ENCODE measurements at regions not wholly inside any gene's neighbourhood (a gene's known extent, or its start where the extent isn't known, plus 50 kb on each side); places are given as distances from the start of the nearest gene placed in this dataset.

- no peaks in the 10 kb centered on the region for H3K9me3 Mint-ChIP-seq (ENCODE audit: insufficient read depth)
- Histone ChIP-seq H3K4me1 (ENCODE audit: control insufficient read depth in 2 of 2, insufficient read depth in 2 of 2, low read length in 2 of 2) (no peaks in the 10 kb centered on the region), H3K9ac (ENCODE audit: low read length) (no peak overlapping the region), H3K9me3 (ENCODE audit: control extremely low read depth in 1 of 3, control insufficient read depth in 2 of 3, insufficient read depth in 1 of 3, low read length in 2 of 3) (no peaks in the 10 kb centered on the region), H4K20me1 (ENCODE audit: control insufficient read depth, insufficient read depth, low read length, poor library complexity, severe bottlenecking) (no peaks in the 10 kb centered on the region), H3K27ac (ENCODE audit: low read length in 2 of 2) (no peak overlapping the region), H3K4me3 (ENCODE audit: control extremely low read depth in 1 of 5, extremely low read depth in 1 of 5, insufficient read depth in 1 of 5, low read depth in 2 of 5, low read length in 4 of 5) (no peak overlapping the region), H3K4me2 (replicated peaks; ENCODE audit: low read depth, low read length, poor library complexity, severe bottlenecking) (no peak overlapping the region), H2AFZ (ENCODE audit: insufficient read depth, low read depth, low read length, poor library complexity, severe bottlenecking) (no peak overlapping the region), H3K27me3 (replicated peaks in 1 of 4; ENCODE audit: control extremely low read depth in 1 of 4, control insufficient read depth in 3 of 4, insufficient read depth in 4 of 4, low read length in 3 of 4) (no peaks in the 10 kb centered on the region), H3K36me3 (replicated peaks in 1 of 2; ENCODE audit: control extremely low read depth in 1 of 2, control insufficient read depth in 1 of 2, extremely low read depth in 1 of 2, insufficient read depth in 2 of 2, low read length in 1 of 2) (no peaks in the 10 kb centered on the region), H3K79me2 (ENCODE audit: control insufficient read depth, insufficient read depth, low read length) (no peaks in the 10 kb centered on the region)
- intact Hi-C loops (cut with micrococcal nuclease) = no loop called here
- H3K4me1 Mint-ChIP-seq = no peaks in the 10 kb centered on the region
- H3K27ac Mint-ChIP-seq = no peak overlapping the region
- no peaks in the 10 kb centered on the region for H3K27me3 Mint-ChIP-seq
- TF ChIP-seq EZH2 (IDR thresholded peaks at IDR 0.05; ENCODE audit: borderline replicate concordance, insufficient read depth, low read depth, low read length, poor library complexity, severe bottlenecking) (no peak), CTCF (IDR thresholded peaks at IDR 0.05) (no peak)
- ATAC-seq (ENCODE audit: low read depth) (no peak), DNase-seq (no peak)
- CTCF ChIA-PET = no interaction called here
- H3K4me3 Mint-ChIP-seq = no peak overlapping the region
- POLR2A ChIA-PET = no interaction called here
- WGBS (ENCODE audit: insufficient coverage) = 96% methylated on average over 5 of the region's 5 CpGs
Observed at GRCh38 chr11:127223633-127224032, 223.1 kb upstream of the KIRREL3 start.

DNA sequence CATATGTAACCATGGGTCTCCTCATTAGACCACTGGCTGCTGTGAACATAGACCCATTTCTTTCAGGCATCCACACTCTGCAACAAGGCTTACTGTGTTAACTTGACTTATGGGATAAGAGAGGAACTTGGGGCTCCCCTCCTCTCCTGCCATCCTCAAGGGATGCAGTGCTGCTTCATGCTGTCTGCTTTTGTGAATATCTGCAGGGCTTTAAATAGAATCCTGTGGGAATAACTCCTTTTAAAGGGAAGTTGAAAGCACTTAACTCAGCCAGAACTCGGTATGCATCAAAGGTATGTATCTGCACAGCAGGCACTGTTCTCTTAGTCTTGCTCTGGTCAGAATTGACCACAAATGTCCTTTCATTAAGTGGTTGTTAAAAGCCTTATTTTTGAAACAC is 222.5 kb upstream of the KIRREL3 start:
- Histone ChIP-seq H2AFZ (ENCODE audit: insufficient read depth, low read depth, low read length, poor library complexity, severe bottlenecking) (no peak overlapping the region), H3K4me3 (ENCODE audit: control extremely low read depth in 1 of 5, extremely low read depth in 1 of 5, insufficient read depth in 1 of 5, low read depth in 2 of 5, low read length in 4 of 5) (no peak overlapping the region), H4K20me1 (ENCODE audit: control insufficient read depth, insufficient read depth, low read length, poor library complexity, severe bottlenecking) (no peaks in the 10 kb centered on the region), H3K9ac (ENCODE audit: low read length) (no peak overlapping the region), H3K27me3 (replicated peaks in 1 of 4; ENCODE audit: control extremely low read depth in 1 of 4, control insufficient read depth in 3 of 4, insufficient read depth in 4 of 4, low read length in 3 of 4) (no peaks in the 10 kb centered on the region), H3K4me2 (replicated peaks; ENCODE audit: low read depth, low read length, poor library complexity, severe bottlenecking) (no peak overlapping the region), H3K79me2 (ENCODE audit: control insufficient read depth, insufficient read depth, low read length) (no peaks in the 10 kb centered on the region), H3K4me1 (ENCODE audit: control insufficient read depth in 2 of 2, insufficient read depth in 2 of 2, low read length in 2 of 2) (no peaks in the 10 kb centered on the region), H3K27ac (ENCODE audit: low read length in 2 of 2) (no peak overlapping the region), H3K36me3 (replicated peaks in 1 of 2; ENCODE audit: control extremely low read depth in 1 of 2, control insufficient read depth in 1 of 2, extremely low read depth in 1 of 2, insufficient read depth in 2 of 2, low read length in 1 of 2) (no peaks in the 10 kb centered on the region), H3K9me3 (ENCODE audit: control extremely low read depth in 1 of 3, control insufficient read depth in 2 of 3, insufficient read depth in 1 of 3, low read length in 2 of 3) (no peaks in the 10 kb centered on the region)
- Mint-ChIP-seq H3K4me1 (no peaks in the 10 kb centered on the region), H3K27me3 (no peaks in the 10 kb centered on the region), H3K4me3 (no peak overlapping the region), H3K9me3 (ENCODE audit: insufficient read depth) (no peaks in the 10 kb centered on the region), H3K27ac (no peak overlapping the region)
- TF ChIP-seq CTCF (IDR thresholded peaks at IDR 0.05) (no peak), EZH2 (IDR thresholded peaks at IDR 0.05; ENCODE audit: borderline replicate concordance, insufficient read depth, low read depth, low read length, poor library complexity, severe bottlenecking) (no peak)
- CTCF ChIA-PET = no interaction called here
- intact Hi-C loops (cut with micrococcal nuclease) = no loop called here
- POLR2A ChIA-PET = no interaction called here
- no peak for ATAC-seq (ENCODE audit: low read depth)
- WGBS (ENCODE audit: insufficient coverage) = no CpG with 5 or more reads among the region's 1 CpG
- DNase-seq = no peak

All from B cell (primary cell).